ENCODE measurements at regions not wholly inside any gene's neighbourhood (a gene's known extent, or its start where the extent isn't known, plus 50 kb on each side); places are given as distances from the start of the nearest gene placed in this dataset.

DNA sequence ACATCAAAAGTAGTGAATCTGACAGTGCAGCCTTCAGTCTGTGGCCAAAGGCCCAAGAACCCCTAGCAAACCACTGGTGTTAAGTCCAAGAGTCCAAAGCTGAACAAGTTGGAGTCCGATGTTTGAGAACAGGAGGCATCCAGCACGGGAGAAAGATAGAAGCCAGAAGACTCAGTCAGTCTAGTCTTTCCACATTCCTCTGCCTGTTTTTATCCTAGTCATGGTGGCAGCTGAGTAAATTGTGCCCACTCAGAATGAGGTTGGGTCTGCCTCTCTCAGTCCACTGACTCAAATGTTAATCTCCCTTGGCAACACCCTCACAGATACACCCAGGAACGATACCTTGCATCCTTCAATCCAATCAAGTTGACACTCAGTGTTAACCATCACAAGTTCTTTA, 1255.4 kb downstream of the LRFN5 start:
- TF ChIP-seq, protein P1, sequence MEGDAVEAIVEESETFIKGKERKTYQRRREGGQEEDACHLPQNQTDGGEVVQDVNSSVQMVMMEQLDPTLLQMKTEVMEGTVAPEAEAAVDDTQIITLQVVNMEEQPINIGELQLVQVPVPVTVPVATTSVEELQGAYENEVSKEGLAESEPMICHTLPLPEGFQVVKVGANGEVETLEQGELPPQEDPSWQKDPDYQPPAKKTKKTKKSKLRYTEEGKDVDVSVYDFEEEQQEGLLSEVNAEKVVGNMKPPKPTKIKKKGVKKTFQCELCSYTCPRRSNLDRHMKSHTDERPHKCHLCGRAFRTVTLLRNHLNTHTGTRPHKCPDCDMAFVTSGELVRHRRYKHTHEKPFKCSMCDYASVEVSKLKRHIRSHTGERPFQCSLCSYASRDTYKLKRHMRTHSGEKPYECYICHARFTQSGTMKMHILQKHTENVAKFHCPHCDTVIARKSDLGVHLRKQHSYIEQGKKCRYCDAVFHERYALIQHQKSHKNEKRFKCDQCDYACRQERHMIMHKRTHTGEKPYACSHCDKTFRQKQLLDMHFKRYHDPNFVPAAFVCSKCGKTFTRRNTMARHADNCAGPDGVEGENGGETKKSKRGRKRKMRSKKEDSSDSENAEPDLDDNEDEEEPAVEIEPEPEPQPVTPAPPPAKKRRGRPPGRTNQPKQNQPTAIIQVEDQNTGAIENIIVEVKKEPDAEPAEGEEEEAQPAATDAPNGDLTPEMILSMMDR (IDR thresholded peaks at IDR 0.05; ENCODE audit: low read depth, low read length, poor library complexity, severe bottlenecking), result no peak
- TF ChIP-seq EZH2phosphoT487 (IDR thresholded peaks at IDR 0.05; ENCODE audit: borderline replicate concordance, low read length), result no peak
